Progenitor cell of endocrine pancreas (in vitro differentiated cells): ENCODE measurements at regions not wholly inside any gene's neighbourhood (a gene's known extent, or its start where the extent isn't known, plus 50 kb on each side); places are given as distances from the start of the nearest gene placed in this dataset.
"Not testable (repeated sequence)": the region's sequence is repeated elsewhere in the genome, so short reads cannot be mapped to it uniquely, and the experiment has no call there.

Experiments
- DNase-seq: peaks from one replicate; pipeline ENCODE4 v3.0.0; 2021; ENCODE audit warnings: low spot score; ENCODE audit not compliant: unreplicated experiment
- H3K27ac Mint-ChIP-seq: 2 replicates; pipeline ENCODE4 v1.8.0; 2021; ENCODE audit warnings: mild to moderate bottlenecking, moderate library complexity, mixed read lengths
- H3K27me3 Mint-ChIP-seq: 2 replicates; pipeline ENCODE4 v1.8.0; 2021; ENCODE audit warnings: mixed read lengths
- H3K36me3 Mint-ChIP-seq: 2 replicates; pipeline ENCODE4 v1.8.0; 2022; ENCODE audit warnings: mixed read lengths; ENCODE audit not compliant: insufficient read depth
- H3K4me1 Mint-ChIP-seq: 2 replicates; pipeline ENCODE4 v1.8.0; 2021; ENCODE audit warnings: low read depth, mixed read lengths
- H3K4me3 Mint-ChIP-seq: 2 replicates; pipeline ENCODE4 v1.8.0; 2021; ENCODE audit warnings: low read depth, mild to moderate bottlenecking, moderate library complexity, mixed read lengths
- H3K9me3 Mint-ChIP-seq: 2 replicates; pipeline ENCODE4 v1.8.0; 2021; ENCODE audit warnings: low read depth, mixed read lengths
- TF ChIP-seq, protein P1 (sequence below): fragments of 200-600 bp; sonication (generic); IDR thresholded peaks from one replicate; pipeline ENCODE4 v1.5.0; 2021; ENCODE audit warnings: antibody characterized with exemption, mild to moderate bottlenecking; ENCODE audit not compliant: unreplicated experiment

DNA sequence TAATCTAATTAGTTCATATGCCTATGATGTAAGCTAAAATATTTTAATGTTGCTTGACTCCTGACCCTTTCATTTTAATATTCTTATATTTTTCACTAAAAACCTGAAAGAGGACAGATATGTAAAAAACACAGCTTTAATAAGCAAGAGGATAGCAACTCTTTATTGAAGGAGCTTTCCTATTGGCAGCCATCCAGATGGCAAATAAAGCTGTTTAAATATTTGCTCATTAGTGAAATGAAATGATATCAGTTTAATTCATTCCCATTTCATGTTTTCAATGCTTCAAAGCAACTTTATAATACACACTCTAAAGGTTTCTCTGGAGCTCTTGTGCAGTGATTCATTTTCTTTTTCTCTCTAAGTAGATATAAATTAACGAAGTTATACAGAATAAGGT is 473.4 kb downstream of the PCDH7 start:
- Mint-ChIP-seq H3K27ac (no peak overlapping the region), H3K36me3 (no peaks in the 10 kb centered on the region), H3K4me1 (peaks cover 17% of the 10 kb centered on the region), H3K9me3 (peaks cover 6% of the 10 kb centered on the region), H3K27me3 (no peaks in the 10 kb centered on the region), H3K4me3 (no peak overlapping the region)
- TF ChIP-seq, protein P1, sequence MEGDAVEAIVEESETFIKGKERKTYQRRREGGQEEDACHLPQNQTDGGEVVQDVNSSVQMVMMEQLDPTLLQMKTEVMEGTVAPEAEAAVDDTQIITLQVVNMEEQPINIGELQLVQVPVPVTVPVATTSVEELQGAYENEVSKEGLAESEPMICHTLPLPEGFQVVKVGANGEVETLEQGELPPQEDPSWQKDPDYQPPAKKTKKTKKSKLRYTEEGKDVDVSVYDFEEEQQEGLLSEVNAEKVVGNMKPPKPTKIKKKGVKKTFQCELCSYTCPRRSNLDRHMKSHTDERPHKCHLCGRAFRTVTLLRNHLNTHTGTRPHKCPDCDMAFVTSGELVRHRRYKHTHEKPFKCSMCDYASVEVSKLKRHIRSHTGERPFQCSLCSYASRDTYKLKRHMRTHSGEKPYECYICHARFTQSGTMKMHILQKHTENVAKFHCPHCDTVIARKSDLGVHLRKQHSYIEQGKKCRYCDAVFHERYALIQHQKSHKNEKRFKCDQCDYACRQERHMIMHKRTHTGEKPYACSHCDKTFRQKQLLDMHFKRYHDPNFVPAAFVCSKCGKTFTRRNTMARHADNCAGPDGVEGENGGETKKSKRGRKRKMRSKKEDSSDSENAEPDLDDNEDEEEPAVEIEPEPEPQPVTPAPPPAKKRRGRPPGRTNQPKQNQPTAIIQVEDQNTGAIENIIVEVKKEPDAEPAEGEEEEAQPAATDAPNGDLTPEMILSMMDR: no peak
- no peak for DNase-seq

DNA sequence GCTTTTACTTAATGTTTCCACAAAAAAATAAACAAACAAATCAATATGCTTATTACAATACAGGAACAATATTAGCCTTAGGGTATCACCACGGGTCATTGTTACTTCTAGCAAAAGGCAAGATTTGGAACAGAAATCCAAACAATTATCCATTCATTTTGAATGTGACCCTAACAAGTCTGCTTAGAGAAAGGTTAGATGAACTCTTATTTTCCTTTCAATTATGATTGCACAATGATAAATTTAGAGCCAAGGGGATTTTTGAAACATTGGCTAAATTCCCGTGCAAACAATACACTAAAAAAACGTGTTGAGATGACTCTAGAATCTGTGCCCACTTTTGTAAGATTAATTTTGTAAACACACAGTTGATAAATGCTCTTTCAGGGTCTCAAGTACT is 474.7 kb downstream of the PCDH7 start:
- Mint-ChIP-seq H3K9me3 (peaks cover 10% of the 10 kb centered on the region), H3K27me3 (no peaks in the 10 kb centered on the region), H3K4me3 (no peak overlapping the region), H3K4me1 (peaks cover 17% of the 10 kb centered on the region), H3K27ac (no peak overlapping the region), H3K36me3 (no peaks in the 10 kb centered on the region)
- no peak for DNase-seq
- TF ChIP-seq, protein P1: no peak

DNA sequence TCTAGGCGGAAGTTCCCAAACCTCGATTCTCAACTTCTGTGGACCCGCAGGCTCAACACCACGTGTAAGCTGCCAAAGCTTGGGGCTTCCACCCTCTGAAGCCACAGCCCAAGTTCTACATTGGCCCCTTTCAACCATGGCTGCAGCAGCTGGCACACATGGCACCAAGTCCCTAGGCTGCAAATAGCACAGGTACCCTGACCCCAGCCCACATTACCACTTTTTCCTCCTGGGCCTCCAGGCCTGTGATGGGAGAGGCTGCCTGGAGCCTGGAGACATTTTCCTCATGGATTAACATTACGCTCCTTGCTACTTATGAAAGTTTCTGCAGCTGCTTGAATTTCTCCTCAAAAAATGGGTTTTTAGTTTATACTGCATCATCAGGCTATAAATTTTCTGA is 479.5 kb downstream of the PCDH7 start:
- no peaks in the 10 kb centered on the region for H3K4me1 Mint-ChIP-seq
- H3K4me3 Mint-ChIP-seq: no peak overlapping the region
- H3K9me3 Mint-ChIP-seq: peaks cover 18% of the 10 kb centered on the region
- TF ChIP-seq, protein P1: no peak
- peaks cover 4% of the 10 kb centered on the region for H3K36me3 Mint-ChIP-seq
- DNase-seq: no peak
- H3K27ac Mint-ChIP-seq: no peak overlapping the region
- no peaks in the 10 kb centered on the region for H3K27me3 Mint-ChIP-seq

DNA sequence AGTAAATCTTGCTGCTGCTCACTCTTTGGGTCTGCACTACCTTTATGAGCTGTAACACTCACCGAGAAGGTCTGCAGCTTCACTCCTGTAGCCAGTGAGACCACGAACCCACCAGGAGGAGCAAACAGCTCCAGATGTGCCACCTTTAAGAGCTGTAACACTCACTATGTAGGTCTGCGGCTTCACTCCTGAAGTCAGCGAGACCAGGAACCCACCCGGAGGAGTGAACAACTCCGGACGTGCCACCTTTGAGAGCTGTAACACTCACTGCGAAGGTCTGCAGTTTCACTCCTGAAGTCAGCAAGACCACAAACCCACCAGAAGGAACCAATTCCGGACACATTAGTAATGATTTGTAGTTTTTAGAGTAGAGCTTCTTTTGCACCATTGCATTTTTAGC is 481.9 kb downstream of the PCDH7 start:
- H3K4me1 Mint-ChIP-seq, H3K27me3 Mint-ChIP-seq, DNase-seq, H3K4me3 Mint-ChIP-seq, H3K27ac Mint-ChIP-seq, H3K36me3 Mint-ChIP-seq: not testable (repeated sequence)
- peaks cover 18% of the 10 kb centered on the region for H3K9me3 Mint-ChIP-seq

DNA sequence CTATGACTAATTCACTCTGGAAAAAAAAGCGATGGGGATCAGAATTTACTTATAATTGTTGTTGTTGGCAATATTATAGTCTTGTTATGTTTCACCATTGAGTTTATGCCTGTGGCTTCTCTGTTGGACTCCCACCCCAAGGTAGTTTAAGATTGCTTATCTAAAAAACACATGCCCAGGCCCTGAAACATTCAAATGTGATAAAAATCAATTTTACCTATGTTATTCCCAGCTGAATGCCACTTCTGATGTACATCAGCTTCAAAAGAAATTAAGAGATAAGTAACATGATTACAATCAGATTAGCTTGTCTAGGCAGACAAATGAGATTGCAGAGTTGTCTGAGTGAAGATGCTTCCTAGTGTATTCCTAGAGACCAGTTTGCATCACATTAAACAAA is 484.7 kb downstream of the PCDH7 start:
- Mint-ChIP-seq H3K4me1 (peaks cover 3% of the 10 kb centered on the region), H3K4me3 (no peak overlapping the region), H3K9me3 (peaks cover 11% of the 10 kb centered on the region), H3K27me3 (no peaks in the 10 kb centered on the region), H3K36me3 (peaks cover 4% of the 10 kb centered on the region), H3K27ac (no peak overlapping the region)
- no peak for DNase-seq
- TF ChIP-seq, protein P1: no peak

GRCh38 chr4:31220921-31221320 is 500.8 kb downstream of the PCDH7 start:
- Mint-ChIP-seq H3K27ac (no peak overlapping the region), H3K36me3 (no peaks in the 10 kb centered on the region), H3K27me3 (no peaks in the 10 kb centered on the region), H3K4me1 (no peaks in the 10 kb centered on the region), H3K4me3 (no peak overlapping the region), H3K9me3 (peaks cover 6% of the 10 kb centered on the region)
- TF ChIP-seq, protein P1: no peak
- DNase-seq: no peak
